NCI-H1048 (cell line): ENCODE measurements at regions not wholly inside any gene's neighbourhood (a gene's known extent, or its start where the extent isn't known, plus 50 kb on each side); places are given as distances from the start of the nearest gene placed in this dataset.

ENCODE experiments used
- DNase-seq: peaks from one replicate; lab custom pipeline; 2025; lab: John Stamatoyannopoulos, UW

- DNase-seq, result no peak
These were observed 196.5 kb upstream of the NAALADL2 start for GRCh38 chr3:174662653-174663052.

DNA sequence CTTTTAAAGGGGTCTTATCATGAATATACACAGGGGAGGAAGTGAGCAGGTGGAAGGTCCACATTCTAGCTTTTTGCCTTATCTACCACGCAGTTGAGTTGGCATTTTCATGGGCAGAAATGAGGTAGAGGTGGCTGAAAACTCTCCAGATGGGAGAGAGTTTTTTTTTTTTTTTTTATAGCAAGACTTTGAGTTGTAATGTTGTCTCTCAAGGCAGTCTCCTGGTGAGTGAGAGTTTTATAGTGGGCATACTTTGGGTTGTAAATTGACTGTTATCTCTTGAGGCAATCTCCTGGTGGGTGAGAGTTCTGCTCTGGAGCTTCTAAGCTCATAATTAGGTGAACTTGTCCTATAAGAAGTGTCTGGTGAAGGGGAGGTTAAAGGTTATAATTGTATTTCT, 191.7 kb upstream of the NAALADL2 start:
- no peak for DNase-seq

GRCh38 chr3:174675406-174675805, 183.7 kb upstream of the NAALADL2 start:
- DNase-seq, result peak; percentile 15

DNA sequence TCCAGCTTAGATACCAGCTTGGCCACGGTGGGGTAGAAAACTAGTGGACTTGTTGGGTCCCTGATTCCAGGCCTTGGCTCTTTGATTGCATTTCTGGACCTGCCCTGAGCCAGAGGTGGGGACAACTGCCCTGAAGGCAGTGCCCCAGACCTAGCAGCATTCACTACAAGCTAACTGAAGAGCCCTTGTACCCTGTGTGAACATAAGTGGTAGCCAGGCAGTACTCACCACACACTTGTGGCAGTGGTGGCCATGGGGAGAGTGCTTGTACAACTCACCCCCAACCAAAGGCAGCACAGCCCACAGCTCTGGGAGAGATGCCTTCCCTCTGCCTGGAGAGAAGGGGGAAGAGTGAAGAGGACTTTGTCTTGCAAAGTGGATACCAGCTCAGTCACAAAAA, 177.3 kb upstream of the NAALADL2 start:
- DNase-seq, result no peak

- DNase-seq, result no peak
These were observed 173.3 kb upstream of the NAALADL2 start for GRCh38 chr3:174685796-174686195.

- no peak for DNase-seq
These were observed 161.8 kb upstream of the NAALADL2 start for GRCh38 chr3:174697310-174697709.

DNA sequence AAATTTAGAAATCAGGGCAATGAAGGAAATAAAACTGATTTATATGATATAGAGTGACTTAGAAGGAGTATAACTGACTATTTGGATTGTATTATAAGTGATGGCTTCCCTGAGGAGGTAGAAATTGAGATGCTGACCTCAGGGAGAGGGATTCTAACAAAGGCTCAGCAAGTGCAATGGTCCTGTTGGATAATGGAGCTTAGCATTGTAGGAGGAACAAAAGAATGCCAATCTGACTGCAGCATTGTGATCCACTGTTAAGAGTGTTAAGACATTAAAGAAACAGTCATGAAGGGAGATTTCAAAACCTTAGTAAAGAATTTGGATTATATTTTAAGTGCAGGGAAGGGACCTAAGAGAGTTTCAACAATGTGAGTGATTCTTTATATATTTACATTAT, 158.4 kb upstream of the NAALADL2 start:
- DNase-seq, result no peak

GRCh38 chr3:174710612-174711011, 148.5 kb upstream of the NAALADL2 start:
- DNase-seq, result no peak

GRCh38 chr3:174715386-174715785, 143.7 kb upstream of the NAALADL2 start:
- no peak for DNase-seq

- no peak for DNase-seq
These were observed 142.1 kb upstream of the NAALADL2 start for GRCh38 chr3:174716956-174717505.

- no peak for DNase-seq
These were observed 138.4 kb upstream of the NAALADL2 start for GRCh38 chr3:174720717-174721116.

DNA sequence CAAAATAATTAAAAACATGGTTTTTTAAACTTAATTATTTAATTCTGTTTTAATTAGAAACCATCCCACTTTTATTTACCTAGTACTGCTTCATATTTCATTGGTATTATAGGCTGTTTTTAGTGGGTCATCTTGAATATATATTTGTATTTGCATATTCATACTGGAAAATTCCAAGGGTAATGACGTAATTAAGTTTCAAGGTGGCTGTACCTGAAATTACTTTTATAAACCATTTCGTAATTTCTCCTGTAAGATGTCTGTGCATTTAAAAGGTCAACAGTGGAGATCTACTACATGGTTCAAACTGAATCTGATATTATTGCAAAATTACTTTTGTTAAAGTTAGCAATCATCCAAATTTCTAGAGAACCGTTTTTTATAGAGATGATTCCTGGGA, 133.8 kb upstream of the NAALADL2 start:
- DNase-seq, result no peak

DNA sequence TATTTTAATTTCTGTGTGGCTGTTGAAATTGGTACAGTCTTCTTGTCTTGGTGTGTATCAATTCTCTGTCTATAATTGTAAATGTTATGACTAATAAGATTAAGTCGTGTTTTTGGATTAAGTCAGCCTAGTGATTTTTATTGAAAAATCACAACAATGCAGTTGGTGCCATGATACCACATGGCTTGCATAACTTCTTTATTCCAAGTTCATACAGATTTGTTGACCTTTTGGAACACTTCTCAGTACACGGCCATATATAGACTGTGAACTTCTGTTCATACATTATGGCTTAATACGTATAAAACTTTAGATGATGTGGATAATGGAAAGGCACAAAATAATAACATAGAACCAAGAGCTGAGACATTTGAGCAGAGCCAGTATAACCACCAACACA, 121.2 kb upstream of the NAALADL2 start:
- no peak for DNase-seq

GRCh38 chr3:174749143-174749542, 110.0 kb upstream of the NAALADL2 start:
- no peak for DNase-seq

DNA sequence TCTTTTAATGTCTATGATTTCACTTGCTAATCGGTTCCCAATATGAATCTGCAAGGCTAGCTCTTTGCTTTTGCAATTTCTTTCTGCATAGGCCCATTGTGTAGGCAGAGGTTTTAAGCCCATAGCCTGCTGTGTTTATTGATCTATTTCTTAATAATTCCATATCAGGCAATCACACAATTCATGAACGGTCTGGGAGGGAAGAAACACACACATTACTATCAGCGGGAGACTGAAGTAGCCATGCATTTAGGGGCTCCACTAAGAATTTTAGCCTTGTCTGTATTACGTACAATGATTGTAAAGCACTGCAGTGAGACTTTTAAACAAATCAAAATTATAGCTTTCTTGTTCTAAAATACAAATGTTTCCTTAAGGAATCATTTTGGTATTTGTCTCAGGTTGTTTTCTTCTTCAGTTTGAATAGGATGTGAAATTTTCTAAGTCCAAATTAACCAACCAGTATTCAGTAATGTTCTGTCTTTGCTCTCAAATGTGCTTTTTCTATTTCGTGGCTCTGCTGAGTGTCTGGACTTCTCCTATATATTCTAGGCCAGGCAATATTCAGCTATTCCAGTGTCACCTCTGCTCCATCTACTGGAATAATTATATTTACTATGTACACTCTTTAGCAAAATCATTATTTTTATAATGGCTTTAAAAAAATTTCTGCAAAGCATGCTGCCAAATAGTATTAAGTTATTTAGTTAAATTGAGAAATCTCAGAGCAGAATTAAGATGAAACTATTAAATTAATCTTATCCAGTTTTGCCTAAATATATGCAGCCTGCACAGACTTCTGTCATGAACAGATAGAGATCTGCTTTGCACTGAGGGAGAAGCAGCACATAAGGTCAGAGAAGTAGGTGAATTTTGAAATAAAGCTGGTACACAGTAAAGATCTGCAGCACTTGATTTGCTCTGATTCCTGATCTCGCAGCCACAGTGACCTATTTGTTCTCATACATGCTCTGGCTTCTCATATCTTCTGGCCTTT, 103.0 kb upstream of the NAALADL2 start:
- DNase-seq, result no peak

DNA sequence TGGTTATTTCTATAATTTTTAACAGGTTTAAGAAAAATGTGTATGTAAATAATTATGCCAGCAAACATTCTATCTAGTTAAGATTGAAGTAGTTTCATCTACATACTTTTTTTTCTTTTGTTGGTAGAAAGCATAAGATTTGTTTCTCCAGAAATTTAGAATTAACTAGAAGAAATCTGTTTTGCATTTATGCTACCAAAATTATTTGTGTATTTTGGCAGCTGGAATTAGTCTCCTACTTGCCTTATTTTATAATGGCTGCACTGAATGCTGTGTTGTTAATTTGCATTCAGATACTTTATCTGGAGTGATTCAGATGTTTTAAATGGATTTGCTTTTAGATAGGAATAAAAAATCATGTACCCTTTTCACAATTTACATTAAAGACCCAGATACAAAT, 100.2 kb upstream of the NAALADL2 start:
- DNase-seq, result no peak

GRCh38 chr3:174767406-174767805, 91.7 kb upstream of the NAALADL2 start:
- no peak for DNase-seq

DNA sequence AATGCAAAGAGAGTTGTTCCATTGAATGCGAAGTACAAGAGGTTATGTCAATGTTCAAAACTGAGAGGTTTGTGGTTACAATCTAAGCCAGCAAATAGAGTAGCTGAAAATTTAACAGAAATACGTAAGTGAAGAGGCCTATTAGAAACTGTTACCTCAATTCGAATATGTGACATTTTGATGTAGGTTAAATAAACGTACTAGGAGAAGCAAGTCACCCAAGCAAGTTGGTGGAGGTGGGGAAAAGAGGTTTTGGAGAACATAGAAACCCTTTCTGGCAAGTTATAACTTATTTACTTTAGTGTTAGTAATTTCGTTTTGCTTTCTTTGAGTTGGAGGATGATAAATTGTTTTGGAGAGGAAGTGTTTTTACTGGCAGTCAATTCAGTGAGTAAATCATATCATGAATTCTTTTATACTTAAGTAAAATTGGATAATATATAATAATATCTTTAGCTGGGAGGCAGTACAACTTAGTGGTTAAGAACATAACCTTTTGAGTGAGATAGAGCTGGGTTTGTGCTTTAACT, 91.2 kb upstream of the NAALADL2 start:
- DNase-seq, result no peak

- no peak for DNase-seq
These were observed 90.0 kb upstream of the NAALADL2 start for GRCh38 chr3:174769171-174769570.

GRCh38 chr3:174775603-174776002, 83.5 kb upstream of the NAALADL2 start:
- DNase-seq, result no peak

DNA sequence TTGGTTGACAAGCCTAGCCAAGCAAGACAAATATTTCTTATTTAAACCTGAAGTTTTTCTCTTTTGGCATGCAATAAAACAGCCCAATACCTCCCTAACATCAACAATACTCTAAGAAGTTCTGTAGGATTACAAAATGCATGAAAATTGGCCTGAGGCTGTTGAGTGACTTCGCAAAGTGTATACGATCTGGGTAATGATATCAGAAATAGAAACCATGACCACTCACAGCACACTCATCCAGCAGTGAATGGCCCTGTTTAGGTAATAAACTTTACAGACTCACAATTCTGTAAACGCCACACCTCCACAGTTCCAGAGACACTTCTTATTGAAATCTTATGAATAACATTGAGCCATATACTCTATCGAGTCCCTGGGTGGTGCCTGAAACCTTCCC, 83.0 kb upstream of the NAALADL2 start:
- no peak for DNase-seq

DNA sequence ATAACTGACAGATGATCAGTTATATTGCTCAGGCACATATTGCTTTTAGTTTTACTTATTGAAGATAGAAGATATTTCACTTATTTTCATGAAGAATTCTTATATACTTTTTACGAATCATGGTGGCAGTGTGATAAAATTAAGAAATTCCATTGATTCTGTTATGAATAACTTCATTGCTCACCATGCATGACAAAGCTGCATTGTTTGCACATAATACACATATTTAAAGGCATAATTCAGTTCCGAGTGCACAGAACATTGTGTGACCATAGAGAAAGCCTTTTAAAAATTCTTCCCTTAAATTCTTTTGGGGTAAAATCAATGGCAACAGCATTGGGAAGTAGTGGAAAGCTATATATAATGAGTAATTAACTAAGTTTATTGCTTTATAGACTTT, 82.5 kb upstream of the NAALADL2 start:
- DNase-seq, result no peak

DNA sequence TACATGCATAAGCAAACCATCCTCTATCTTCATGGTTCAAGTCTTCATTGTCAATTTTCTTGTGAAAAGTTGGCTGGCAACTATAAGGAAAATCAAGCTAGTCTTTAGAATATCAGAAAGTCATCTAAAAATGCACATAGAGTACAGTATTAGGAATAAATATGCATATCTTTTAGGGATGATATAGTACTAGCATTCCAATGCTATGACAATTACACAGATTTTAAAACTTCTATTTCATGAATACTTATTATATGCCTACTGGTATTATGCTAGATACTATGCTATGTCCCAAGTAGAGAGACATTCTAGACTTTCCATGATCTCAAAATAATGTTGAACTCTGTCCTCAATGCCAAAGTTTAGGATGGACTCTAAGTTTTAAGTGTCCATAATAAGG, 81.3 kb upstream of the NAALADL2 start:
- no peak for DNase-seq
